ENCODE measurements at regions not wholly inside any gene's neighbourhood (a gene's known extent, or its start where the extent isn't known, plus 50 kb on each side); places are given as distances from the start of the nearest gene placed in this dataset.
A peak's percentile ranks its signal among the peaks of the same experiment; 100 is the strongest.
"Not testable (repeated sequence)": the region's sequence is repeated elsewhere in the genome, so short reads cannot be mapped to it uniquely, and the experiment has no call there.

DNA sequence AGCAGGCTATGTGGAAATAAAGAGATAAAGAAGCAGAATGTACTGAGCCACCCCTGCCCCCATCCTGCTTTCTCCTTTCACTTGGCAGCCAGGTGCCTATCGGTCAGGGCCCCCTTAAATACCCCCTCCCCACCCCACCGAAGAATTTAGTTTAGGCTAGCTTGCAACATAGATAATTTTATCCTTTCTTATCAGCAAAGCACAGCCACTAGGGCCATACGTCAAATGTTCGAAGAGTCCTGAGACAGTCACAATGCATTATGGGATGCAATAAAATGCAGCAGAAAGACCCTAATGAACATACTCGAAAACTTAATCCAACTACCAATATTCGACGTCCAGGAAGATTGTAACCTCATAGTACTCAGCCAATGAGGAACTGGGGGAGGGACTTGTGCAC, 71.4 kb downstream of the ZNF195 start:
- intact Hi-C loops (cut with DNase I); DNase-seq: not testable (repeated sequence)

DNA sequence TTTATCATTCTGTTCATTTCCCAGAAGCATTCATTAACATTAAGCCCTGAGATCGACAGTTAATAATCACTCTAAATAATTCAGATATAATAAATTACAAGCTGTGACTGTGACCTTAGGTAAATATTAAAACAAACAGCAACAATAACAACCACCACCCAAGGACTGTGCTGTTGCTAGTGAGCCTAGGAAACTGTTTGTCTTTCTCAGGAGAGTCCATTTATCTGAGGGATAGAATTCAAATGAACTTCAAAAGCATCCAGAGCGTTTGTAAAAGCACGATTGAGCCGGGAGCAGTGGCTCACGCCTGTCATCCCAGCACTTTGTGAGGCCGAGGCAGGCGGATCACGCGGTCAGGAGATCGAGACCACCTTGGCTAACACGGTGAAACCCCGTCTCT, 68.8 kb upstream of the MRGPRE start:
- intact Hi-C loops (cut with DNase I): not testable (repeated sequence)

DNA sequence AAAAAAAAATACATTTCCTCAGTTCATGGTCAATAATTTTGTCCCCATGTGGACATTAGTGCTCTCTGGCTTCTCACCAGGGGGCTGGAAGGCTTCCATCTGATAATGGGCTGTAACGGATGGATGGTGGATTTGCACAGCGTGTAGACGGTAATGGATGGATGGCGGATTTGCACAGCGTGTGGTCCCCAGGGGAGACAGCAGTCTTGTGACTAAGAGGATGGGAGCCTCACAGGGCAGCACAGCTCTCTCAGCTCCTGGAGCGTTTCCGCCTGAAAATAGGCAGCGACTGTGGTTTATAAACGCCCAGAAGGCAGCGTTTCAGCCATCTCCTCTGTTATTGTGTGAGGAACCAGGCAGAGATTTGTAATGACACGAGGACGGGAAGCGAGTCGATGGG, 68.4 kb upstream of the MRGPRE start:
- intact Hi-C loops (cut with DNase I): not testable (repeated sequence)

More for the DNA sequence above, 68.8 kb upstream of the MRGPRE start:
- not testable (repeated sequence) for DNase-seq

DNA sequence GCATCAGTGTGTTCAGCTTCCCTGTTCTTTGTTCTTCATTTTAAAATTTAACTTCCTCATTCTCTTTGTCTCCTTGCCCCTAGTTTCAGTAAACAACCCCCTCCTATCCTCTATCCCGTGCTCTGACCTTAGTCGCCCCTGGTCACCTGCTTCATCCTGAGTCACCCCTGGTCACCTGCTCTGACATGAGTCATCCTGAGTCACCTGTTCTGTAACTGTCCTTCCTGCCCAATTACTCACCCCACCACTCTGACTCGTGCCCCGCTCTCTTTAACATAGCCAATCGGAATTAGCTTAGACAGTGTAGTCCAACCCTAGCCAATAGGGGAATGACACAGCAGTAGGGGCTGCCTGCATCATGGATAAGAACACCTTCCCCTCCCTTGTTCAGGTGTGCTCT, 65.6 kb upstream of the MRGPRE start:
- intact Hi-C loops (cut with DNase I); DNase-seq: not testable (repeated sequence)

More for the DNA sequence above, 68.4 kb upstream of the MRGPRE start:
- DNase-seq: not testable (repeated sequence)

DNA sequence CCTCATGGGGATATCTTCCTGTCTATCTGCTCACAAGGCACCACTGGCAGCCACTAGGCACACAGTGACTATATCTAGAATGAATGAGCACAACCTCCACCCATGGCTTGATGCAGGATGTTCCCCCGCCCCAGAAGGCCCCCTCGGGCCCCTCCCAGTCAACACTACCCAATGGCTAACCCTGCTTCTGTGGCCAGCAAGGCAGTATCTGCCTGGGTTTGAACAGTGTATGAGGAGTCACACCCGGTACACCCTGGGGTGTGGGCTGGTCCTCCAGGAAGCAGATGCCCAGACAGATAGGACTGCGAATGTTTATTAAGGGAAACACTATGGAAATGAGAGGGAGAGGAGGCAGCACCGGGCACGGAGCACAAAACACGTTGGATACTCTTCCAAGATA, 58.3 kb upstream of the MRGPRE start:
- intact Hi-C loops (cut with DNase I); DNase-seq: not testable (repeated sequence)

DNA sequence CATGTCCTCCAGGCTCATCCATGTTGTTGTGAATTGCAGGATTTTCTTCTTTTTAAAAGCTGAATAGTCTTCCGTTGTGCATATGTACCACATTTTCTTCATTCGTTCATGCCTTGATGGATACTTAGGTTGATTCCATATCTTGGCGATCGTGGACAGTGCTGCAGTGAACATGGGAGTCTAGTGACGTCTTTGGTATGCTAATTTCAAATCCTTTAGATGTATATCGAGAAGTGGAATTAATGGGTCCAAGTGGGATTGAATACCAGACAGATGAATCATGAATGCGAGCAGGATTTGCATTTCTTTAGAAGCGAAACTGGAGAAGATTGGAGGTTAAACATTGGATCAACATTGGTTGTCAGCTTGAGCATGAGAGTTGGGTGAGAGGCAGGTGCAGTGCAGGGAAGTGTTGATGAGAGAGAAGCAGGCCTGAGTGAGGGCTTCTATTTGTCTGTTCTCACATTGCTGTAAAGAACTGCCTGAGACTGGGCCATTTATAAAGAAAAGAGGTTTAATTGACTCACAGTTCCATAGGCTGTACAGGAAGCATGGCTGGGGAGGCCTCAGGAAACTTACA, 55.2 kb upstream of the MRGPRE start:
- intact Hi-C loops (cut with DNase I); DNase-seq: not testable (repeated sequence)

DNA sequence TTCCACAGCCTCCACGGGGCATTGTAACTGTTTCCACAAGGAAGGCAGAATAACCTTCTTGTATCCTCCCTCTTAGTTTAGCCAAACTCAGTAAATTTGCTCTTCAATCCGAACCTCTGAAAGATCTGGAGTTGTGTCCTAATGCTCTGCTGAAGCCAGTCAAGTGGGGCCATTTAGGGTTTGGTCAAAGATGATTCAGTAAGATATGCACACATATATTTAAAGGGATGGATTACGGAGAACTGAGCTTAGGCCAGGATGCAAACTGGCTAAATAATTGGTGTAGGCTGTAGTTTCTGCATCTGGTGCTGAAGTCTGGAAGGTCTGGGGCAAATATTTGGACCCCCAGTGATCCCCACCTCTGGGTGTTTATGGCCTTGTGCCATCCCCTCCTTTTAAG, 53.0 kb upstream of the MRGPRE start:
- intact Hi-C loops (cut with DNase I); DNase-seq: not testable (repeated sequence)

DNA sequence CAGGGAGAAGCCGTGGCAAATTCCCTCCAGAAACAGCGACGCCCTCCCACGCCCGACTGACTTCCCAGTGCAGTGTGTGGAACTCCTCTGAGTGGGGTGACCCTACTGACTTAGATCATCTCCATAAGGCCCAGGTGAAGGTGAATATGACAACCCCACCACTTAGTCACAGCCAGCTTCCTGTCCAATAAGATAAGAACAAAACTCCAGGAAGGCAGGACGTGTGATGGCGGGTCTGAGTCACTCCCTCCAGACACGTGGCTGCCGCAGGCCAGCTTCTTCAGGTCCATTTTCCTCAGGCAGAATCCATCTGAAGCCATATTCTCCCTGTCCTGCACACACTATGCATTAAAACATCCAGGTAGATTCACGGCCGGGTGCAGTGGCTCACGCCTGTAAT, 52.0 kb upstream of the MRGPRE start:
- intact Hi-C loops (cut with DNase I); DNase-seq: not testable (repeated sequence)

DNA sequence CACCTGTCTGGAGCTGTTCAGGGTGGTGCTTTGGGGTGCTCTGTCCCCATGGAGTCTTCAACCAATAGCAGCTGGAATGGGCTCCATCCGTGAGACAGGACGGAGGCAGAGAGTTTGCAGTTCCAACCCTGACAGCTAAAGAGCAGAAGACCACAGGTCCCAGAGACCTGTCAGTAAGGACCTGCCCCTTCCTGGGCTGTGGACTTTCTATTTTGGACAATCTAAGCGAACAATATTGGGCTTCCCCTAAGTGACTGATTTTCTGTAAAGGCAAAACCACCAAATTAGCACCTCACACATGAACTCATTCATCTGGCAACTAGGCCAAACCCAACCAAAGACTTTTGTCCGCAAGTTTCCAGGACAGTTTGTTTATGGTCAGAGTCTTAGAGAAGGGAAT, 50.5 kb upstream of the MRGPRE start:
- DNase-seq: peak in 1 of 42 donors; percentile 5
- intact Hi-C loops (cut with DNase I): not testable (repeated sequence)

Data from head of caudate nucleus (tissue), 42 donors.